ENCODE measurements at regions not wholly inside any gene's neighbourhood (a gene's known extent, or its start where the extent isn't known, plus 50 kb on each side); places are given as distances from the start of the nearest gene placed in this dataset.

GRCh38 chr14:95428557-95428956 lies 87.9 kb downstream of the SYNE3 start:
- no peak for DNase-seq
- no peak overlapping the region for H3K27ac ChIP-seq
- no peak overlapping the region for H3K4me3 ChIP-seq
- H3K27me3 ChIP-seq: no peaks in the 10 kb centered on the region
- H3K9me3 ChIP-seq: no peaks in the 10 kb centered on the region
- TF ChIP-seq CTCF (IDR thresholded peaks at IDR 0.05): no peak
- TF ChIP-seq POLR2A (IDR thresholded peaks at IDR 0.05): no peak
- H3K4me1 ChIP-seq: no peaks in the 10 kb centered on the region
- H3K36me3 ChIP-seq: peaks cover 0 to 10% (median 0%) of the 10 kb centered on the region in 3 donors

GRCh38 chr14:95426116-95426475 lies 90.4 kb downstream of the SYNE3 start:
- H3K4me1 ChIP-seq: no peaks in the 10 kb centered on the region
- no peak overlapping the region for H3K4me3 ChIP-seq
- no peak for TF ChIP-seq POLR2A (IDR thresholded peaks at IDR 0.05)
- TF ChIP-seq CTCF (IDR thresholded peaks at IDR 0.05): no peak

GRCh38 chr14:95425369-95426115 lies 90.9 kb downstream of the SYNE3 start:
- DNase-seq: no peak
- no peak overlapping the region for H3K4me3 ChIP-seq
- H3K27ac ChIP-seq: no peak overlapping the region
- no peaks in the 10 kb centered on the region for H3K4me1 ChIP-seq
- no peaks in the 10 kb centered on the region for H3K9me3 ChIP-seq
- no peak for TF ChIP-seq POLR2A (IDR thresholded peaks at IDR 0.05)
- TF ChIP-seq CTCF (IDR thresholded peaks at IDR 0.05): no peak
- H3K27me3 ChIP-seq: no peaks in the 10 kb centered on the region
- no peaks in the 10 kb centered on the region for H3K36me3 ChIP-seq

More at GRCh38 chr14:95426116-95426475, 90.4 kb downstream of the SYNE3 start:
- Histone ChIP-seq H3K27me3 (no peaks in the 10 kb centered on the region), H3K9me3 (no peaks in the 10 kb centered on the region), H3K36me3 (no peaks in the 10 kb centered on the region), H3K27ac (no peak overlapping the region)
- no peak for DNase-seq

GRCh38 chr14:95424529-95424928 lies 91.9 kb downstream of the SYNE3 start:
- Histone ChIP-seq H3K9me3 (no peaks in the 10 kb centered on the region), H3K27me3 (no peaks in the 10 kb centered on the region), H3K4me1 (no peaks in the 10 kb centered on the region), H3K27ac (no peak overlapping the region), H3K4me3 (no peak overlapping the region), H3K36me3 (no peaks in the 10 kb centered on the region)
- DNase-seq: no peak
- no peak for TF ChIP-seq CTCF (IDR thresholded peaks at IDR 0.05)
- TF ChIP-seq POLR2A (IDR thresholded peaks at IDR 0.05): no peak

- Histone ChIP-seq H3K4me1 (no peaks in the 10 kb centered on the region), H3K36me3 (peaks cover 0 to 10% (median 0%) of the 10 kb centered on the region in 3 donors), H3K27ac (no peak overlapping the region), H3K27me3 (no peaks in the 10 kb centered on the region), H3K9me3 (no peaks in the 10 kb centered on the region), H3K4me3 (no peak overlapping the region)
- DNase-seq: no peak
- TF ChIP-seq CTCF (IDR thresholded peaks at IDR 0.05): no peak
- TF ChIP-seq POLR2A (IDR thresholded peaks at IDR 0.05): no peak
Observed at GRCh38 chr14:95421741-95422140, 94.7 kb downstream of the SYNE3 start.
